Mucosa of descending colon (tissue), 3 donors: ENCODE measurements at regions not wholly inside any gene's neighbourhood (a gene's known extent, or its start where the extent isn't known, plus 50 kb on each side); places are given as distances from the start of the nearest gene placed in this dataset.

ENCODE experiments used
- ATAC-seq: fragments of 200-7000 bp; cut with Tn5 transposase; one replicate; pipeline ENCODE4 v1.9.1; 2020; ENCODE audit warnings: mild to moderate bottlenecking, moderate library complexity
- DNase-seq, 3 donors: peaks; one replicate each; pipeline ENCODE4 v3.0.0-alpha.2; 2020
- H3K36me3 ChIP-seq: fragments of 200-600 bp; one replicate; pipeline ENCODE4 v1.8.0; 2021; ENCODE audit warnings: low read depth, mild to moderate bottlenecking
- H3K4me1 ChIP-seq: fragments of 200-600 bp; one replicate; pipeline ENCODE4 v1.8.0; 2021; ENCODE audit warnings: low read depth, mild to moderate bottlenecking
- H3K4me3 ChIP-seq: fragments of 200-600 bp; one replicate; pipeline ENCODE4 v1.8.0; 2021; ENCODE audit warnings: mild to moderate bottlenecking
- H3K9me3 ChIP-seq: fragments of 200-600 bp; one replicate; pipeline ENCODE4 v1.8.0; 2021; ENCODE audit warnings: mild to moderate bottlenecking
- intact Hi-C, 2 donors: fragments of 100-400 bp; cut with DNase I in 1 of 2; cut with micrococcal nuclease in 1 of 2; formaldehyde crosslinking; loops; one replicate each; pipeline versions ENCODE4 v1.11.0 to v1.11.1; 2022; cut with DNase I, micrococcal nuclease
- TF ChIP-seq, protein P1 (sequence below): fragments of 200-600 bp; IDR thresholded peaks from one replicate; pipeline ENCODE4 v1.8.0; 2022; ENCODE audit warnings: antibody characterized with exemption, mild to moderate bottlenecking
- donor health status: DM: no; HTN: no; CAD: no; lungs with moderate emphysema.
- donor health status: DM: no; HTN: no; CAD: no.
- donor health status: DM: no; HTN: yes; CAD: no.

GRCh38 chr1:36628804-36629203 is 146.1 kb upstream of the CSF3R start:
- ATAC-seq, result no peak
- no peaks in the 10 kb centered on the region for H3K9me3 ChIP-seq

GRCh38 chr1:36626435-36626834 is 143.7 kb upstream of the CSF3R start:
- Histone ChIP-seq H3K4me3 (no peak overlapping the region), H3K4me1 (no peaks in the 10 kb centered on the region), H3K9me3 (no peaks in the 10 kb centered on the region), H3K36me3 (no peaks in the 10 kb centered on the region)
- ATAC-seq (no peak), DNase-seq (no peak)
- TF ChIP-seq, protein P1, sequence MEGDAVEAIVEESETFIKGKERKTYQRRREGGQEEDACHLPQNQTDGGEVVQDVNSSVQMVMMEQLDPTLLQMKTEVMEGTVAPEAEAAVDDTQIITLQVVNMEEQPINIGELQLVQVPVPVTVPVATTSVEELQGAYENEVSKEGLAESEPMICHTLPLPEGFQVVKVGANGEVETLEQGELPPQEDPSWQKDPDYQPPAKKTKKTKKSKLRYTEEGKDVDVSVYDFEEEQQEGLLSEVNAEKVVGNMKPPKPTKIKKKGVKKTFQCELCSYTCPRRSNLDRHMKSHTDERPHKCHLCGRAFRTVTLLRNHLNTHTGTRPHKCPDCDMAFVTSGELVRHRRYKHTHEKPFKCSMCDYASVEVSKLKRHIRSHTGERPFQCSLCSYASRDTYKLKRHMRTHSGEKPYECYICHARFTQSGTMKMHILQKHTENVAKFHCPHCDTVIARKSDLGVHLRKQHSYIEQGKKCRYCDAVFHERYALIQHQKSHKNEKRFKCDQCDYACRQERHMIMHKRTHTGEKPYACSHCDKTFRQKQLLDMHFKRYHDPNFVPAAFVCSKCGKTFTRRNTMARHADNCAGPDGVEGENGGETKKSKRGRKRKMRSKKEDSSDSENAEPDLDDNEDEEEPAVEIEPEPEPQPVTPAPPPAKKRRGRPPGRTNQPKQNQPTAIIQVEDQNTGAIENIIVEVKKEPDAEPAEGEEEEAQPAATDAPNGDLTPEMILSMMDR, result no peak
- intact Hi-C loops, result no loop called here

More at GRCh38 chr1:36628804-36629203, 146.1 kb upstream of the CSF3R start:
- no peaks in the 10 kb centered on the region for H3K4me1 ChIP-seq
- DNase-seq, result no peak
- H3K36me3 ChIP-seq, result no peaks in the 10 kb centered on the region
- intact Hi-C loops, result no loop called here
- no peak overlapping the region for H3K4me3 ChIP-seq
- TF ChIP-seq, protein P1, result no peak

GRCh38 chr1:36625935-36626310 is 143.2 kb upstream of the CSF3R start:
- Histone ChIP-seq H3K9me3 (no peaks in the 10 kb centered on the region), H3K36me3 (no peaks in the 10 kb centered on the region), H3K4me3 (no peak overlapping the region), H3K4me1 (no peaks in the 10 kb centered on the region)
- intact Hi-C loops, result no loop called here
- TF ChIP-seq, protein P1, result no peak
- no peak for DNase-seq
- no peak for ATAC-seq

DNA sequence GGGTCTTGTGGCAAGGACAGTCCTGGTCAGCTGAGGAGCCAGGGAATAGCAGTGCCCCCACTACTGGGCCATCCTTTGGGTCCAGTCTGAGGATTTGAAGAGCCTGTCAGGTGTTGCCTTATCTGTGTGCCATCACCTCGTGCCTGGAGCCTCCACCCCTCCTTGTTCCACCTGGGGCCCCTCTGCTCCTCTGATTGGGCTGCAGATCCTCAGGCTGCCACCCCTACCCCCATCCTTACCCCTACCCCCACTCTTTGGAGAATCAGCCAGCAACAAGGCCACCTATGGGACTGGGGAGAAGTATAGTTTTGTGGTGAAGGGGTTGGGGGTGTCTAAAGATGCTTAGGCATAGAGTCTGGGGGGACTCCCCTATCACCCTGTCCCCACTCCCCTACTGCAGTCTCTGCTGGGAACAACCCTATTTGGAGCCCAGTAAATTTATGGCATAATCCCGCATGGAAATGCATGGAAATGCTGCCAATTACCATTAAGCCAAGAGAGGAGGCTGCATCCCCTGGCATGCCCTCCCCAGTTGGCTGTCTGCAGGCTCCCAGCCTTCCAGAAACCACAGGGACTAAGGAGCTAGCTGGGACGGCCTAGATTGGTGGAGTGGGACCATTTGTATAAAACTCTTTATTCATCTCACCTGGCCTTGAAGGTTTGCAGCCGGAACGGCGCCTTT is 142.7 kb upstream of the CSF3R start:
- no peak for ATAC-seq
- Histone ChIP-seq H3K9me3 (no peaks in the 10 kb centered on the region), H3K4me1 (no peaks in the 10 kb centered on the region), H3K36me3 (no peaks in the 10 kb centered on the region), H3K4me3 (no peak overlapping the region)
- TF ChIP-seq, protein P1, result no peak
- intact Hi-C loops, result no loop called here
- DNase-seq, result no peak

DNA sequence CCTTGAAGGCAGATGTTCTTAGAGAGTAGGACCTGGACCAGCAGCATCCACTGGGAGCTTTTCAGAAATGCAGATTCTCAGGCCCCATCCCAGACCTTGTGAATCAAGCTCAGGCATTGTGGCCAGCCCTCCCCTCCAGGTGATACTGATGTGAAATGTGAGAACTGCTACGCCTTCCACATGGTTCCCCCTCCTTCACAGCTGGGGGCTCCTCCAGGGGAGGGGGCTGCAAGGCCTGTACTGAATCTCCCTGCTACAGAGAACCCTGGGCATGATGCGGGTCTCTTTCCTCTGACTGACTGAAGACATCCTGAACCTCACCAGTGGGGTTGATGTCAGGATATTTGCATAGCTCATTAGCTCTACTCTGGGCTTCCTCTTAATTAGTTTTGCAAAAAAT is 141.8 kb upstream of the CSF3R start:
- Histone ChIP-seq H3K4me3 (no peak overlapping the region), H3K36me3 (no peaks in the 10 kb centered on the region), H3K4me1 (no peaks in the 10 kb centered on the region), H3K9me3 (no peaks in the 10 kb centered on the region)
- TF ChIP-seq, protein P1, result no peak
- DNase-seq (no peak), ATAC-seq (no peak)
- intact Hi-C loops, result no loop called here
